PC-3 (cell line): ENCODE measurements at regions not wholly inside any gene's neighbourhood (a gene's known extent, or its start where the extent isn't known, plus 50 kb on each side); places are given as distances from the start of the nearest gene placed in this dataset.

ENCODE experiments used
- ATAC-seq: fragments of 200-7000 bp; cut with Tn5 transposase; 2 replicates; pipeline ENCODE4 v1.9.1; 2020; ENCODE audit warnings: mild to moderate bottlenecking, moderate library complexity
- BruUV-seq: library from RNA; stranded (reverse); fragments of 400-500 nt; replicated peaks from 2 replicates; lab custom pipeline; 2021; lab: Mats Ljungman, UMichigan
- CTCF ChIA-PET: fragments of 300-600 bp; sonication (Branson Sonifier 250); formaldehyde crosslinking; loops from one replicate; lab custom pipeline; 2022; ENCODE audit warnings: antibody characterized with exemption; lab: Charles Lee
- POLR2A ChIA-PET: fragments of 300-600 bp; sonication (Branson Sonifier 250); formaldehyde crosslinking; loops from one replicate; lab custom pipeline; 2022; ENCODE audit warnings: antibody characterized with exemption; ENCODE audit not compliant: unreplicated experiment; lab: Charles Lee
- DNase-seq: peaks from one replicate; pipeline ENCODE4 v3.0.0-alpha.2; 2015
- H2AFZ ChIP-seq: fragments of 300-600 bp; sonication (generic); 2 replicates; pipeline ENCODE4 v1.6.0; 2016; ENCODE audit warnings: antibody characterized with exemption, low read length
- H3F3A ChIP-seq: fragments of 300-600 bp; sonication (generic); one replicate; pipeline ENCODE4 v1.6.0; 2017; ENCODE audit warnings: antibody characterized with exemption, low read length, control low read depth, mild to moderate bottlenecking; ENCODE audit not compliant: unreplicated experiment
- H3K27ac ChIP-seq: fragments of 300-600 bp; sonication (generic); 2 replicates; pipeline ENCODE4 v1.5.1; 2016; ENCODE audit warnings: mild to moderate bottlenecking, low read length
- H3K27me3 ChIP-seq: fragments of 300-600 bp; sonication (generic); 2 replicates; pipeline ENCODE4 v1.6.1; 2016; ENCODE audit warnings: low read length, mixed read lengths
- H3K36me3 ChIP-seq: fragments of 300-600 bp; sonication (generic); 2 replicates; pipeline ENCODE4 v1.6.1; 2016; ENCODE audit warnings: low read depth, mixed run types, low read length, mixed read lengths
- H3K4me1 ChIP-seq: fragments of 300-600 bp; sonication (generic); 2 replicates; pipeline ENCODE4 v1.5.1; 2016; ENCODE audit warnings: low read length; ENCODE audit not compliant: insufficient read depth
- H3K4me2 ChIP-seq: fragments of 300-600 bp; sonication (generic); 2 replicates; pipeline ENCODE4 v1.6.0; 2016; ENCODE audit warnings: low read length
- H3K4me3 ChIP-seq: fragments of 300-600 bp; sonication (generic); 2 replicates; pipeline ENCODE4 v1.5.1; 2016; ENCODE audit warnings: mild to moderate bottlenecking, low read length, mixed read lengths
- H3K79me2 ChIP-seq: fragments of 300-600 bp; sonication (generic); 2 replicates; pipeline ENCODE4 v1.6.1; 2017; ENCODE audit warnings: low read length, mixed read lengths
- H3K9ac ChIP-seq: fragments of 300-600 bp; sonication (generic); 2 replicates; pipeline ENCODE4 v1.6.0; 2016; ENCODE audit warnings: mild to moderate bottlenecking, low read length
- H3K9me2 ChIP-seq: fragments of 300-600 bp; sonication (generic); replicated peaks from 2 replicates; pipeline ENCODE4 v1.6.1; 2016; ENCODE audit warnings: mixed run types, low read length, mixed read lengths
- H3K9me3 ChIP-seq: fragments of 300-600 bp; sonication (generic); 2 replicates; pipeline ENCODE4 v1.6.1; 2016; ENCODE audit warnings: low read length, mixed read lengths
- H4K20me1 ChIP-seq: fragments of 300-600 bp; sonication (generic); 2 replicates; pipeline ENCODE4 v1.6.1; 2016; ENCODE audit warnings: low read length, mixed read lengths
- CTCF ChIP-seq: fragments of 300-600 bp; sonication (generic); conservative IDR thresholded peaks from 2 replicates; pipeline ENCODE4 v1.5.1; 2017; ENCODE audit warnings: antibody characterized with exemption, low read depth, mild to moderate bottlenecking, low read length
- EZH2 ChIP-seq: fragments of 300-600 bp; sonication (generic); IDR thresholded peaks from one replicate; pipeline ENCODE4 v1.6.1; 2017; ENCODE audit warnings: antibody characterized with exemption, mild to moderate bottlenecking, low read length; ENCODE audit not compliant: unreplicated experiment
- EZH2phosphoT487 ChIP-seq: fragments of 300-600 bp; sonication (generic); IDR thresholded peaks from 2 replicates; pipeline ENCODE4 v1.6.1; 2018; ENCODE audit warnings: mild to moderate bottlenecking, antibody characterized with exemption, low read length, borderline replicate concordance
- intact Hi-C: fragments of 100-400 bp; cut with micrococcal nuclease; formaldehyde crosslinking; loops from 2 replicates; pipeline ENCODE4 v1.9.0; 2023

- no peak overlapping the region for H3K27ac ChIP-seq
Observed at GRCh38 chr16:48084826-48085225, 71.0 kb downstream of the ABCC12 start.

DNA sequence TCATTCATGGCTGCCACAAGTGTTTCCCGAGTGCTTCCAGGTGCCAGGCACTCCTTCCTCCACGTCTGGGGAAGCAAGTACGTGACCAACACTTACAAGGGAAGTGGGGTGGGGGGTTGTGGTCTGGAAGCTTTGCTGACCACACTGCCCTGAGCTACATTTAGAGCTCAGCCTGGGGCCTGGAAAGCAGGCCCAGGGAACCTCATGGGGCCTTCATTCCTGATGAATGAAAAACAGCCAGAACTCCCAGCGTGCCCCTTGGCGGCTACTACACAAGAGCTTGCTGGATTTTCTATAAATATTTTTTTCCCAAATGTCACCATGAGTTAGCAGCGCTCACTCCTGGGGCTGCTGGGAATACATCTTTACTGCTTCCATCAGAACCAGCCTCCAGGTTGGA is 73.3 kb downstream of the ABCC12 start:
- Histone ChIP-seq H3K4me2 (no peak overlapping the region), H3K9me3 (no peaks in the 10 kb centered on the region), H3K79me2 (no peaks in the 10 kb centered on the region), H3K9me2 (no peaks in the 10 kb centered on the region), H3K27ac (peak overlapping the region; percentile 83; the same call in 1 of the 2 replicates), H3F3A (no peaks in the 10 kb centered on the region), H3K9ac (peak overlapping the region; percentile 36; the same call in 1 of the 2 replicates), H3K27me3 (no peaks in the 10 kb centered on the region), H4K20me1 (no peaks in the 10 kb centered on the region), H3K4me3 (no peak overlapping the region), H3K36me3 (no peaks in the 10 kb centered on the region), H3K4me1 (peaks cover 15% of the 10 kb centered on the region), H2AFZ (no peak overlapping the region)
- BruUV-seq = no TSS peak
- POLR2A ChIA-PET = no interaction called here
- DNase-seq (no peak), ATAC-seq (no peak)
- intact Hi-C loops = no loop called here
- TF ChIP-seq EZH2phosphoT487 (no peak), CTCF (no peak), EZH2 (no peak)
- CTCF ChIA-PET = no interaction called here

More at GRCh38 chr16:48084826-48085225, 71.0 kb downstream of the ABCC12 start:
- no peaks in the 10 kb centered on the region for H3K9me2 ChIP-seq
- DNase-seq (no peak), ATAC-seq (no peak)
- no peaks in the 10 kb centered on the region for H4K20me1 ChIP-seq
- H3F3A ChIP-seq = no peaks in the 10 kb centered on the region
- H3K9ac ChIP-seq = no peak overlapping the region
- no TSS peak for BruUV-seq
- intact Hi-C loops = no loop called here
- no peak overlapping the region for H2AFZ ChIP-seq
- TF ChIP-seq CTCF (no peak), EZH2 (no peak), EZH2phosphoT487 (no peak)
- no peak overlapping the region for H3K4me3 ChIP-seq
- H3K9me3 ChIP-seq = no peaks in the 10 kb centered on the region
- no peaks in the 10 kb centered on the region for H3K36me3 ChIP-seq
- CTCF ChIA-PET = no interaction called here
- no peaks in the 10 kb centered on the region for H3K27me3 ChIP-seq
- peaks cover 15% of the 10 kb centered on the region for H3K4me1 ChIP-seq
- H3K4me2 ChIP-seq = no peak overlapping the region
- POLR2A ChIA-PET = no interaction called here
- no peaks in the 10 kb centered on the region for H3K79me2 ChIP-seq

DNA sequence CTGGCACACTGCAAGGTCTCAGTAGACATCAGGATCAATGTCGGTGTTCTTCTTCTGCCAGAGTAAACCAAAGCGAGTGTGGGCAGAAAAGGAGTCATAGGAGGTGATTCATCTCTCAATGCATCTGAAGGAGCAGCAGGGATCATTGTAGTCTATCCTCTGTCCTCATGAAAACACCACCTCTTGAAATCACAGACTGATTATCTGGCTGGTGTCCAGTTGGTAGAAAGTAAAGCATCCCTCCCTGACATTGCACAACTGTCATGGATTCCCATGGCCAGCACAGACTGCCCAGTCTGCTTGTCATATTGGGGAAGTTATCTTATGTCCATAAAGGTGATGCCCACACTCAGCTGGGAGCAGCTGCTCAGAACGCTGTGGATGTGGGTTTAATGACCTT is 74.1 kb downstream of the ABCC12 start:
- H3K4me1 ChIP-seq = peaks cover 19% of the 10 kb centered on the region
- H3K4me3 ChIP-seq = no peak overlapping the region
- intact Hi-C loops = no loop called here
- peak; percentile 88 for ATAC-seq
- no peaks in the 10 kb centered on the region for H3K79me2 ChIP-seq
- no peaks in the 10 kb centered on the region for H4K20me1 ChIP-seq
- ChIA-PET POLR2A (no interaction called here), CTCF (no interaction called here)
- H3K4me2 ChIP-seq = no peak overlapping the region; the same call in 1 of the 2 replicates
- H3K27me3 ChIP-seq = no peaks in the 10 kb centered on the region
- peak; percentile 87 for DNase-seq
- no peaks in the 10 kb centered on the region for H3F3A ChIP-seq
- H3K9me3 ChIP-seq = no peaks in the 10 kb centered on the region
- H3K27ac ChIP-seq = peak overlapping the region; percentile 83
- BruUV-seq = no TSS peak
- TF ChIP-seq CTCF (no peak), EZH2 (no peak), EZH2phosphoT487 (no peak)
- H2AFZ ChIP-seq = no peak overlapping the region
- H3K9ac ChIP-seq = peak overlapping the region; percentile 36; the same call in 1 of the 2 replicates
- no peaks in the 10 kb centered on the region for H3K9me2 ChIP-seq
- no peaks in the 10 kb centered on the region for H3K36me3 ChIP-seq
